Neural crest cell (in vitro differentiated cells): ENCODE measurements at regions not wholly inside any gene's neighbourhood (a gene's known extent, or its start where the extent isn't known, plus 50 kb on each side); places are given as distances from the start of the nearest gene placed in this dataset.

Experiments
- DNase-seq: peaks from one replicate; pipeline ENCODE4 v3.0.0; 2021; ENCODE audit warnings: low read depth, mixed read lengths, low spot score
- H3K27ac Mint-ChIP-seq: one replicate; pipeline ENCODE4 v1.8.0; 2021; ENCODE audit warnings: mild to moderate bottlenecking, mixed read lengths; ENCODE audit not compliant: unreplicated experiment
- H3K27me3 Mint-ChIP-seq: 2 replicates; pipeline ENCODE4 v1.8.0; 2021; ENCODE audit warnings: low read depth, mild to moderate bottlenecking, mixed read lengths
- H3K36me3 Mint-ChIP-seq: 2 replicates; pipeline ENCODE4 v1.8.0; 2021; ENCODE audit warnings: low read depth, mild to moderate bottlenecking, mixed read lengths
- H3K4me1 Mint-ChIP-seq: 2 replicates; pipeline ENCODE4 v1.8.0; 2021; ENCODE audit warnings: mixed read lengths
- H3K4me3 Mint-ChIP-seq: one replicate; pipeline ENCODE4 v1.8.0; 2021; ENCODE audit warnings: mild to moderate bottlenecking, mixed read lengths
- H3K9me3 Mint-ChIP-seq: 2 replicates; pipeline ENCODE4 v1.8.0; 2021; ENCODE audit warnings: mixed read lengths
- TF ChIP-seq, protein P1 (sequence below): fragments of 200-600 bp; sonication (generic); conservative IDR thresholded peaks from 2 replicates; pipeline ENCODE4 v1.5.0; 2021; ENCODE audit warnings: antibody characterized with exemption, mild to moderate bottlenecking

DNA sequence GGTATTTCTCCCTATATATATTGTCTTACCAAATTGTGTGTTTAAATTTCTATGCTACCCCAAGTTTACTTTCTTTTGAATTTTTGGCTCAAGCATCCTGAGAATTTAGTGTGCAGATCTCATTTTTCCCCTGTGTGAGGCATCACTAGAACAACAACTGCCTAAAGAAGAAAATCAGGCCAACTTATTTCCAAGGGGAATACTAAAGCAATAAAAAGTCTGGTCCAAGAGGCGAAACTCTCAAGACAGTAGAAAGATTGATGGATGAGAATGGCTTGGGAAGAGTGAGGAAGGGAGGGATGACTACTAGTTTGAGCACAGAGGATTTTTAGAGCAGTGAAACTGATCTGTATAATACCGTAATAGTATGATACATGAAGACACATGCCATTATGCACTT is 86.3 kb upstream of the CFAP20DC start:
- peaks cover 9% of the 10 kb centered on the region for H3K4me1 Mint-ChIP-seq
- no peaks in the 10 kb centered on the region for H3K36me3 Mint-ChIP-seq
- DNase-seq, result no peak
- H3K4me3 Mint-ChIP-seq, result no peak overlapping the region
- TF ChIP-seq, protein P1, sequence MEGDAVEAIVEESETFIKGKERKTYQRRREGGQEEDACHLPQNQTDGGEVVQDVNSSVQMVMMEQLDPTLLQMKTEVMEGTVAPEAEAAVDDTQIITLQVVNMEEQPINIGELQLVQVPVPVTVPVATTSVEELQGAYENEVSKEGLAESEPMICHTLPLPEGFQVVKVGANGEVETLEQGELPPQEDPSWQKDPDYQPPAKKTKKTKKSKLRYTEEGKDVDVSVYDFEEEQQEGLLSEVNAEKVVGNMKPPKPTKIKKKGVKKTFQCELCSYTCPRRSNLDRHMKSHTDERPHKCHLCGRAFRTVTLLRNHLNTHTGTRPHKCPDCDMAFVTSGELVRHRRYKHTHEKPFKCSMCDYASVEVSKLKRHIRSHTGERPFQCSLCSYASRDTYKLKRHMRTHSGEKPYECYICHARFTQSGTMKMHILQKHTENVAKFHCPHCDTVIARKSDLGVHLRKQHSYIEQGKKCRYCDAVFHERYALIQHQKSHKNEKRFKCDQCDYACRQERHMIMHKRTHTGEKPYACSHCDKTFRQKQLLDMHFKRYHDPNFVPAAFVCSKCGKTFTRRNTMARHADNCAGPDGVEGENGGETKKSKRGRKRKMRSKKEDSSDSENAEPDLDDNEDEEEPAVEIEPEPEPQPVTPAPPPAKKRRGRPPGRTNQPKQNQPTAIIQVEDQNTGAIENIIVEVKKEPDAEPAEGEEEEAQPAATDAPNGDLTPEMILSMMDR, result no peak
- no peaks in the 10 kb centered on the region for H3K9me3 Mint-ChIP-seq
- no peaks in the 10 kb centered on the region for H3K27me3 Mint-ChIP-seq
- H3K27ac Mint-ChIP-seq, result no peak overlapping the region

GRCh38 chr3:59135096-59135495 is 85.3 kb upstream of the CFAP20DC start:
- H3K27ac Mint-ChIP-seq, result no peak overlapping the region
- TF ChIP-seq, protein P1, result no peak

GRCh38 chr3:59133311-59133710 is 83.5 kb upstream of the CFAP20DC start:
- Mint-ChIP-seq H3K4me3 (no peak overlapping the region), H3K4me1 (peaks cover 17% of the 10 kb centered on the region), H3K27ac (no peak overlapping the region), H3K36me3 (no peaks in the 10 kb centered on the region), H3K9me3 (no peaks in the 10 kb centered on the region), H3K27me3 (no peaks in the 10 kb centered on the region)
- DNase-seq, result no peak
- TF ChIP-seq, protein P1, result no peak

More at GRCh38 chr3:59135096-59135495, 85.3 kb upstream of the CFAP20DC start:
- H3K9me3 Mint-ChIP-seq, result no peaks in the 10 kb centered on the region
- no peaks in the 10 kb centered on the region for H3K36me3 Mint-ChIP-seq
- no peaks in the 10 kb centered on the region for H3K27me3 Mint-ChIP-seq
- H3K4me1 Mint-ChIP-seq, result peaks cover 6% of the 10 kb centered on the region
- DNase-seq, result no peak
- H3K4me3 Mint-ChIP-seq, result no peak overlapping the region

- DNase-seq, result no peak
- Mint-ChIP-seq H3K36me3 (no peaks in the 10 kb centered on the region), H3K4me1 (peaks cover 28% of the 10 kb centered on the region), H3K27me3 (no peaks in the 10 kb centered on the region), H3K27ac (no peak overlapping the region), H3K4me3 (no peak overlapping the region), H3K9me3 (no peaks in the 10 kb centered on the region)
- TF ChIP-seq, protein P1, result no peak
These were observed 81.4 kb upstream of the CFAP20DC start for GRCh38 chr3:59131016-59131766.

DNA sequence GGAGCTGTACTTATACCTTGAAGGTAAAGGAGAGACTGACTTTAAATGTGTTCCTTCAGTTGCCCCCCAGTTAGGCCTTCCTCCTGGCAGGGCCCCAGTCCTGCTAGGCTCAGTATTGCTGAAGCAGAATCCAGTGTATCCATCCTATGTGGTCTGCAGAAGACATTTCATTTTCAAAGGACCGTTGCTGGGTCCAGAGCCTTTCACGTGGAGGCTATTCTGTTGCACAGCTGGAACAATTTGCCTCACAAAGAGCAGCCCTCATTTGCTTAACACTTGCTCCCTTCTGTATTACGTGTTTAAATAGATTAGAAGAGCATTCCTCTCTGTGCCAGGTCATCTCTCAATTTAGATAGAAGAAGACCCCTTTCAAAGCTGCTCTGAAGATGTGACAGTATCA is 78.9 kb upstream of the CFAP20DC start:
- Mint-ChIP-seq H3K4me1 (peaks cover 36% of the 10 kb centered on the region), H3K36me3 (no peaks in the 10 kb centered on the region), H3K9me3 (no peaks in the 10 kb centered on the region), H3K4me3 (no peak overlapping the region), H3K27me3 (no peaks in the 10 kb centered on the region), H3K27ac (no peak overlapping the region)
- TF ChIP-seq, protein P1, result no peak
- no peak for DNase-seq
